ENCODE measurements at regions not wholly inside any gene's neighbourhood (a gene's known extent, or its start where the extent isn't known, plus 50 kb on each side); places are given as distances from the start of the nearest gene placed in this dataset.
"Not testable (repeated sequence)": the region's sequence is repeated elsewhere in the genome, so short reads cannot be mapped to it uniquely, and the experiment has no call there.

GRCh38 chr16:13611596-13611995, 308.4 kb upstream of the ERCC4 start:
- Mint-ChIP-seq H3K27me3 (peaks cover 4% of the 10 kb centered on the region), H3K4me1 (ENCODE audit: low read depth) (no peaks in the 10 kb centered on the region), H3K36me3 (no peaks in the 10 kb centered on the region), H3K9me3 (ENCODE audit: low read depth) (peaks cover 4% of the 10 kb centered on the region), H3K27ac (no peak overlapping the region), H3K4me3 (no peak overlapping the region)

- H3K36me3 Mint-ChIP-seq, result no peaks in the 10 kb centered on the region
- no peaks in the 10 kb centered on the region for H3K4me1 Mint-ChIP-seq (ENCODE audit: low read depth)
- peaks cover 4% of the 10 kb centered on the region for H3K27me3 Mint-ChIP-seq
- H3K4me3 Mint-ChIP-seq, result no peak overlapping the region
- H3K27ac Mint-ChIP-seq, result no peak overlapping the region
- H3K9me3 Mint-ChIP-seq (ENCODE audit: low read depth), result peaks cover 4% of the 10 kb centered on the region
These were observed 307.3 kb upstream of the ERCC4 start for GRCh38 chr16:13612623-13613022.

- Mint-ChIP-seq H3K27ac (no peak overlapping the region), H3K4me1 (ENCODE audit: low read depth) (no peaks in the 10 kb centered on the region), H3K9me3 (ENCODE audit: low read depth) (peaks cover 4% of the 10 kb centered on the region), H3K4me3 (no peak overlapping the region), H3K27me3 (peaks cover 4% of the 10 kb centered on the region), H3K36me3 (no peaks in the 10 kb centered on the region)
These were observed 306.8 kb upstream of the ERCC4 start for GRCh38 chr16:13613165-13613564.

GRCh38 chr16:13621639-13622038, 298.3 kb upstream of the ERCC4 start:
- Mint-ChIP-seq H3K4me1 (ENCODE audit: low read depth) (no peaks in the 10 kb centered on the region), H3K27ac (no peak overlapping the region), H3K9me3 (ENCODE audit: low read depth) (no peaks in the 10 kb centered on the region), H3K4me3 (no peak overlapping the region), H3K27me3 (no peaks in the 10 kb centered on the region), H3K36me3 (no peaks in the 10 kb centered on the region)

- Mint-ChIP-seq H3K4me1 (ENCODE audit: low read depth) (no peaks in the 10 kb centered on the region), H3K36me3 (no peaks in the 10 kb centered on the region), H3K4me3 (no peak overlapping the region), H3K27ac (no peak overlapping the region), H3K9me3 (ENCODE audit: low read depth) (no peaks in the 10 kb centered on the region), H3K27me3 (no peaks in the 10 kb centered on the region)
These were observed 291.8 kb upstream of the ERCC4 start for GRCh38 chr16:13628156-13628555.

- Mint-ChIP-seq H3K36me3 (no peaks in the 10 kb centered on the region), H3K27ac (no peak overlapping the region), H3K4me1 (ENCODE audit: low read depth) (no peaks in the 10 kb centered on the region), H3K4me3 (no peak overlapping the region), H3K27me3 (no peaks in the 10 kb centered on the region), H3K9me3 (ENCODE audit: low read depth) (no peaks in the 10 kb centered on the region)
These were observed 290.2 kb upstream of the ERCC4 start for GRCh38 chr16:13629704-13630103.

- Mint-ChIP-seq H3K27me3 (no peaks in the 10 kb centered on the region), H3K4me3 (no peak overlapping the region), H3K9me3 (ENCODE audit: low read depth) (no peaks in the 10 kb centered on the region)
These were observed 289.6 kb upstream of the ERCC4 start for GRCh38 chr16:13630374-13630773.

GRCh38 chr16:13631213-13631767, 288.7 kb upstream of the ERCC4 start:
- H3K4me1 Mint-ChIP-seq (ENCODE audit: low read depth), result no peaks in the 10 kb centered on the region

More at GRCh38 chr16:13630374-13630773, 289.6 kb upstream of the ERCC4 start:
- H3K27ac Mint-ChIP-seq, result no peak overlapping the region
- no peaks in the 10 kb centered on the region for H3K36me3 Mint-ChIP-seq
- H3K4me1 Mint-ChIP-seq (ENCODE audit: low read depth), result no peaks in the 10 kb centered on the region

GRCh38 chr16:13631916-13632315, 288.0 kb upstream of the ERCC4 start:
- Mint-ChIP-seq H3K36me3 (no peaks in the 10 kb centered on the region), H3K9me3 (ENCODE audit: low read depth) (no peaks in the 10 kb centered on the region), H3K27ac (no peak overlapping the region), H3K27me3 (peaks cover 2% of the 10 kb centered on the region), H3K4me3 (no peak overlapping the region), H3K4me1 (ENCODE audit: low read depth) (no peaks in the 10 kb centered on the region)

More at GRCh38 chr16:13631213-13631767, 288.7 kb upstream of the ERCC4 start:
- Mint-ChIP-seq H3K4me3 (no peak overlapping the region), H3K27me3 (peaks cover 2% of the 10 kb centered on the region), H3K36me3 (no peaks in the 10 kb centered on the region), H3K9me3 (ENCODE audit: low read depth) (no peaks in the 10 kb centered on the region), H3K27ac (no peak overlapping the region)

- H3K36me3 Mint-ChIP-seq; H3K27ac Mint-ChIP-seq; H3K27me3 Mint-ChIP-seq; H3K4me3 Mint-ChIP-seq; H3K9me3 Mint-ChIP-seq (ENCODE audit: low read depth); H3K4me1 Mint-ChIP-seq (ENCODE audit: low read depth): not testable (repeated sequence)
These were observed 287.4 kb upstream of the ERCC4 start for GRCh38 chr16:13632504-13632903.

- H3K36me3 Mint-ChIP-seq, result no peaks in the 10 kb centered on the region
- peaks cover 2% of the 10 kb centered on the region for H3K27me3 Mint-ChIP-seq
- H3K27ac Mint-ChIP-seq, result no peak overlapping the region
- H3K4me3 Mint-ChIP-seq, result no peak overlapping the region
- H3K4me1 Mint-ChIP-seq (ENCODE audit: low read depth), result no peaks in the 10 kb centered on the region
- H3K9me3 Mint-ChIP-seq (ENCODE audit: low read depth), result no peaks in the 10 kb centered on the region
These were observed 286.5 kb upstream of the ERCC4 start for GRCh38 chr16:13633391-13633861.

- no peak overlapping the region for H3K4me3 Mint-ChIP-seq
- H3K9me3 Mint-ChIP-seq (ENCODE audit: low read depth), result no peaks in the 10 kb centered on the region
- H3K27me3 Mint-ChIP-seq, result peaks cover 2% of the 10 kb centered on the region
- H3K36me3 Mint-ChIP-seq, result no peaks in the 10 kb centered on the region
- no peaks in the 10 kb centered on the region for H3K4me1 Mint-ChIP-seq (ENCODE audit: low read depth)
- H3K27ac Mint-ChIP-seq, result no peak overlapping the region
These were observed 285.7 kb upstream of the ERCC4 start for GRCh38 chr16:13634253-13634652.

- Mint-ChIP-seq H3K4me3 (no peak overlapping the region), H3K27ac (no peak overlapping the region), H3K4me1 (ENCODE audit: low read depth) (no peaks in the 10 kb centered on the region), H3K9me3 (ENCODE audit: low read depth) (no peaks in the 10 kb centered on the region), H3K27me3 (peaks cover 2% of the 10 kb centered on the region), H3K36me3 (no peaks in the 10 kb centered on the region)
These were observed 285.0 kb upstream of the ERCC4 start for GRCh38 chr16:13634959-13635358.

GRCh38 chr16:13638218-13638617, 281.7 kb upstream of the ERCC4 start:
- peaks cover 2% of the 10 kb centered on the region for H3K27me3 Mint-ChIP-seq
- H3K27ac Mint-ChIP-seq, result no peak overlapping the region
- no peaks in the 10 kb centered on the region for H3K36me3 Mint-ChIP-seq
- no peaks in the 10 kb centered on the region for H3K4me1 Mint-ChIP-seq (ENCODE audit: low read depth)
- no peak overlapping the region for H3K4me3 Mint-ChIP-seq
- no peaks in the 10 kb centered on the region for H3K9me3 Mint-ChIP-seq (ENCODE audit: low read depth)

GRCh38 chr16:13643412-13643811, 276.5 kb upstream of the ERCC4 start:
- no peak overlapping the region for H3K27ac Mint-ChIP-seq
- H3K36me3 Mint-ChIP-seq, result no peaks in the 10 kb centered on the region
- H3K9me3 Mint-ChIP-seq (ENCODE audit: low read depth), result peaks cover 3% of the 10 kb centered on the region
- H3K4me3 Mint-ChIP-seq, result no peak overlapping the region
- no peaks in the 10 kb centered on the region for H3K4me1 Mint-ChIP-seq (ENCODE audit: low read depth)
- peaks cover under 1% of the 10 kb centered on the region for H3K27me3 Mint-ChIP-seq

GRCh38 chr16:13645601-13646245, 274.2 kb upstream of the ERCC4 start:
- H3K4me1 Mint-ChIP-seq (ENCODE audit: low read depth), result no peaks in the 10 kb centered on the region
- no peak overlapping the region for H3K4me3 Mint-ChIP-seq
- peaks cover 3% of the 10 kb centered on the region for H3K9me3 Mint-ChIP-seq (ENCODE audit: low read depth)
- H3K27ac Mint-ChIP-seq, result no peak overlapping the region
- H3K27me3 Mint-ChIP-seq, result peaks cover 4% of the 10 kb centered on the region
- no peaks in the 10 kb centered on the region for H3K36me3 Mint-ChIP-seq

Data from activated naive CD8-positive, alpha-beta T cell (primary cell).